SHP77 (cell line): ENCODE measurements at regions not wholly inside any gene's neighbourhood (a gene's known extent, or its start where the extent isn't known, plus 50 kb on each side); places are given as distances from the start of the nearest gene placed in this dataset.
A peak's percentile ranks its signal among the peaks of the same experiment; 100 is the strongest.
"Not testable (repeated sequence)": the region's sequence is repeated elsewhere in the genome, so short reads cannot be mapped to it uniquely, and the experiment has no call there.

Experiments used
- DNase-seq, 2 experiments: peaks; one replicate each; lab custom pipeline; 2025; lab: John Stamatoyannopoulos, UW

DNA sequence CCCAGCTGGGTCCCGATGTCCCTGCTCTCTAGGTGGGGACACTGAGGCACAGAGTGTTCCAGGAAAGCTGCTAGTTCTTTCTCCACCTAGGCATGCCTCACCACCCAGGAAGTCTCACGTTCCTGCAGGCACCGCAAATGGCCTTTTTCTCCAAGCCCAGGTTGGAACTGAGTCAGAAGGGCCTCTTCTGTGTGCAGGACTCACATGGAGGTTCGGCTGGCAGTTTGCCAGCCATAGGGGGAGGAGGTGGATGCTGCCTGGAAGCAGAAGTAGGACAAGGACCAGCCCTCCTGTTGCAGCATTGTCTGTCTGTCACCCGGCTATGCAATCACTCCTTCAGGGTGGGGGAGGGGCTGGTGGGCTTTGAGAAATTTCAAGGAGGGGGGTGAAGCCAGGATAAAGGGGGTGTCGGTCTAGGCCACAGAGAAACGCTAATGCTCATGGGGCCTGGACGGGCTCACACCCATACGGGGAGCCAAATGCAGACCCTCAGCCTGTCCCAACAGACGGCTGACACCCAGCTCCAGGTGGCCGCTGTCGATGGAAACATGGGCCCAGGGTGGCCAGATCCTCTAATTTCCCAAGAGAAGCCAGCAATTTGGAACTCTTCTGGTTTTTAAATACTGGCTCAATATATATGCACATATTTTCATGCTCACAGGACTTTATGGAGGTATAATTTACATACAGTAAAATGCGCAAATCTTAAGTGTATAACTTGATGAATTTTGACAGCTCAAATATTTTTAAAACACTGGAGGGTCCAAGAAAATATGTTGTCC, 120.5 kb downstream of the PHETA1 start:
- peak in 1 of 2 experiments; percentile 7 for DNase-seq

DNA sequence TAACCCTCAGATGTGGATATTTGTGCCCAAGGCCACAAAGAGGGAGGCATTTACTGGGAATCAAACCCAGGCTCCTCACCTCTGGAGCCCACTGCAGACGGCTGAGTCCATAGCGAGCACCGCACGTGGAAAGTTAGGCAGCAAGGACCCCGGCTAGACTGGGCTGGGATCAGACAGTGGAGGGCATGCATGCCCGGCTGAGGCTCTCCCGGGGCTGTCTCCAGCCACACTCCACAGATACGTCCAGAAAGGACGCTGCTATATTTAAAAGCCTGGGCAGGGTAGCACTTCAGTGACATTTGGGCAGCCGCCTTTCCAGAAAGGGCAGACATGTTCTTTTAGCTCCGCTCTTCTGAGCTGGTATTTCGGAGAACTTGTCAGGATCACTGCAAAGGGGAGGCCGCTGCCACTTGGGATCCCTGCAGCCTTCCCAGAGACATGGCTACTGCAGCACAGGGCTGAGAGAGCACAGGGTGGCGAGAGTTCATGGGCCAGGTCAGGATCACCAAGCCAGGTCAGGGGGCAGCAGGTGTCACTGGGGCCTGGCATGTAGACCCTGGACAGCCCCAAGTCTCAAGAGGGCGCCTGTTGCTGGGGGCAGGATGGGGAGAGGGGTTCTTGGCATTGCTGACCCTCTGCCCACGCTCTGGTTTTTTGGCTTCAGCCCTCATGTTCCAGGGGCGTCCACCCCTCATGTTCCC, 121.7 kb downstream of the PHETA1 start:
- DNase-seq, result no peak

DNA sequence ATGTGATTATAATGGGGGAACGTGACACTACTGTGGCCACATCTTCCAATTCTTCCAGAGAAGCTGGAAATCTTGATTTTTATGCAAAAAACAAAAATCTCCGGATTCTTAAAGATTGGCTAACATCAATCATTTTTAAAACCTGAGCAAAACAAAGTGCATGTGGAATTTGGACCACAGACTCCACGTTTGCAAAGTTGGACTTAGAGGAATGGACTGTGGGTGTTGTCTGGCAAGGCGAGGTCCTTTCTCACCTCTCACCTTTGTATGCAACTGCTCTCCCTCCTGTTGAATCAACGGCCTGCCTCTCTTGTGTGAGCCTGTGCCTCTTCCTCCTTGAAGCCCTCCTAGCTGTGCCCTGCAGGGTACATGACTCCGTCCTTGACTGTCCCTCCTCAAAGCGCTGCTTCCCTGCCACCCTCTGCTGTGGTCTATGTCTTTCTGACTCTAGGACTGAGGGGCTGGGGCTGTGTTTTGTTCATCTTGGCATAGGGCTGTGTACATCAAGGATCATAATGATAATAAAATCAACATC, 122.4 kb downstream of the PHETA1 start:
- DNase-seq, result no peak

DNA sequence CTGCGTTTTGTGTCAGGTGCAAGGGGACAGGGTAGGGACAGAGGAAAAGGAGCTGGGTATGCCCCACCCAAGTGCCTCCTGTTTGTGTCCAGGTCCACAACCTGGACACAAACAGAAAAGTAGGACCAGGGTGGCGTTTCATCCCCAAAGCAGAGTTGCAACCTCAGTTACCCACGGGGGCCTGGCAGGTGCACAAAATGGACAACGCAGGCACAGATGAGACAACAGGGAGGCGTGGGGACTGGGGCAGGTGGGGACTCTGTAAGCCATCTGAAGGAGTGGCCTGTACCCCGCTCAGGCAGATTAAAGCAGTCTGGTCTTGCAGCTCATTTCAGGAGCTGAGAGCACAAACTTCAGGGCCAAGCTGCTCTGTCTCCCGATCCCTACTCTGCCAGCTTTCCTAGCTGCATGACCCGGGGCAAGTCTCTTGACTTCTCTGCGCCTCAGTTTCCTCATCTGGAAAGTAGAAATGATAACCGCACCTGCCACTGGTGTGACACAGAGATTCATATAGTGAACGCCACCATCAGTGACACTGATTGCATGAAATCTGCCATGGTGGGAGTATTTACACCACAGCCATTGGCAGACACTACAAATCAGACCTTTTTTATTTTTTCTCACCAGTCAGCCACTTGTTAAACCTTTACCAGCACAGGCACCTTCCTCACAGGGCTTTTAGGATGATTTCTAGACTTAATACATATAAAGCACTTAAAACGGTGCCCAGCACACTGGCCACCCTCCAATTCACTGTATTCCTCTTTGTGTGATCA, 123.0 kb downstream of the PHETA1 start:
- DNase-seq, result no peak

DNA sequence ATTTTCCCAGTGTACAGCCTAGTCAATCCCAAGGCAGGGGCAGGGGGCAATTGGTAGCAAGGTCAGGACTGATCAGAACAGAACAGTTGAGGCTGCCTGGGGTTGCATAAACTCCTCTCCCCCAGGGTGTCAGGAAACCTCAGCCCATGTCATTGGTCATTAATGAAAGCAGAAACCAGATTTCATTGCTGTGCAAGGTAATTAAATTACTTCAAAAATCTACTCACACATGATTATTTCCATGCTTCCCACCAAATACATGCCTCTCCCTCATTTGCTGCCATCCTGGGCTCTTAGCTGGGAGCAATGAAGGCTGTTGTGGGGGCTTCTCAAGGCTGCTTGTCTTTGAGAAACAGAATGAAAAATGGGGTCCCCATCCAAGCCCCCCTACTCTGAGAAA, 124.2 kb downstream of the PHETA1 start:
- no peak for DNase-seq

DNA sequence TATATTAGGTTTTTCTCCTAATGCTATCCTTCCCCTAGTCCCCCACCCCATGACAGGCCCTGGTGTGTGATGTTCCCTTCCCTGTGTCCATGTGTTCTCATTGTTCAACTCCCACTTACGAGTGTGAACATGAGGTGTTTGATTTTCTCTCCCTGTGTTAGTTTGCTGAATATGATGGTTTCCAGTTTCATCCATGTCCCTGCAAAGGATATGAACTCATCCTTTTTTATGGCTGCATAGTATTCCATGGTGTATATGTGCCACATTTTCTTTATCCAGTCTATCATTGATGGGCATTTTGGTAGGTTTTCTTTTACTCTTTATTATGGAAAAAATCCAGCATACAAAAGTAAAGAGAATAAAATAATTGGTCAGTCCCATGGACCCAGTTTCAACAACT, 126.1 kb downstream of the PHETA1 start:
- not testable (repeated sequence) for DNase-seq

DNA sequence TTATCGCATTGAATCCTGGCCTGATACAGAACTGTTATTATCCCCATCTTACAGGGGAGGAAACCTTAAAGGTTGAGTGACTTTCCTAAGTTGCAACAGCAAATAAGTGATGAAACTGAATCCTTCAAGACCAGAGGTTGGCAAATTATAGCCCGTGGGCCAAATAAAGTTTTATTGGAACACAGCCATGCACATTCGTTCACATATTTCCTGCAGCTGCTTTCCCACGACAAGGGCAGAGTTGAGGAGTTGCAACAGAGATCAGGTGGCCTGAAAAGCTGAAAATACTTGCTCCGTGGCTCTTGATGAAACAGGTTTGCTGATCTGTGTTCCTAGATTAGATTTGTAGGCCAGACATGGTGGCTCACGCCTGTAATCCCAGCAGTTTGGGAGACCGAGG, 126.7 kb downstream of the PHETA1 start:
- DNase-seq, result no peak

DNA sequence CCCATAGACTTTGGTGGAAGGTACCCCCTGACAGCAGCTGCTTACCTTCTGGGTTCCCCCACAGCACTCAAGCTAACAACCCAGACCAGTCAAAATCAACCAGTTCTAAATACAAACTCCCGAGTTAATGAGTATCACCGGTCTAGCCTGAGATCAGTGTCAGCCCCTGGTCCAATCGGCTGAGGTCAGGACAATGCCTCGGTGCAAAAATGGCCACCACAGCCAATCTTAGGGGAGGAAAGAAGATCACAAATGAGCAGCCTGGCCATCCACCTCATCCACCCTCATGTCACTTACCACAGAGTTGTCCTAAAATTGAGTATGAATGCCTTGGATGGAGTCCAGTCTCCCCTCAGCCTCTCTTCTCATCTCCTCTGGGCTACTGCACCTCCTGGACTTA, 128.5 kb downstream of the PHETA1 start:
- DNase-seq, result no peak

DNA sequence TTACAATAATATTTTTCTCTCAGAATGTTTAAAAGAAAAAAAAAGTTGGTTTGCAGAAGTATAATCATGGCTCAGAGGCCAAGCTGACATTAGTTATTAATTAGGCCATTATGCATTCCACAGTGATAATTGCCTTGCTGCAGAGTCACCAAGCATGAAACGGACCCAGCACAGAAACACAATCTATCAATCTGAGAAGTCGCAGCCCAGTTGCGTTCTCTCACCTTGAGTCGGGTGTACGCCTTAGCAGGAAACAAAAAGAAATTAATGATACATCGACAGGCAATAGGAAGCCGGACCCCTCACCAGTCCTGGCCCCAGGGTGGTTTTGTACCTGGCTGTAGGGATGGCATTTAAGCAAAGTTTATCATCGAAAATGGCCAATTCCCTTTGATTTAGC, 129.7 kb downstream of the PHETA1 start:
- no peak for DNase-seq

DNA sequence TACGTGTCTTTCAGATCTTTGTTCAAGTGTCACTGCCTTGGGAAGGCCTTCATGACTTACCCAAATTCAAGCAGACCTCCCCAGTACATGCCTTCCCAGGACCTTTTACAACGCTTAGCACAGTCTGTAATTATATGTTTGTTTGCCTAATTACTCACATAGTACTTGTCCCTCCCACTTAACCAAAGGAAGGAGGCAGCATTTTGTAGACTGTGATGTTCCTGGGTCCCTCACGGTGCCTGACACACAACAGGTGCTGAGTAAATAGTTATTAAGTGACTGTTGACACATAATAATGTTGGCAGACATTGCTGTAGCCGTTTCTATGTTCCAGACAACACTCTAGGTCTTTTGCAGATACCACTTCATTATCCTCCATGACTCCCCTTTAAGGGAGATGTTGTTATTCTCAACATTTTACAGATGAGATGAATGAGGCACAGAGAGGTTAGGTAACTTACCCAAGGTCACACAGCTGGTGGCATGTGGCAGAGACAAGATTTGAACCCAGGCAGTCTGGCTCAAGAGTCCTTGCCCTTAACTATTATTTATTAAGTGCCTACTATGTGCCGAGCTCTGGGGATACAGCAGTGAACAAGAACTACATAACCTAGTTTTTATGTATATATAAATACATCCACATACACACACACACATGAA, 130.7 kb downstream of the PHETA1 start:
- DNase-seq, result no peak

DNA sequence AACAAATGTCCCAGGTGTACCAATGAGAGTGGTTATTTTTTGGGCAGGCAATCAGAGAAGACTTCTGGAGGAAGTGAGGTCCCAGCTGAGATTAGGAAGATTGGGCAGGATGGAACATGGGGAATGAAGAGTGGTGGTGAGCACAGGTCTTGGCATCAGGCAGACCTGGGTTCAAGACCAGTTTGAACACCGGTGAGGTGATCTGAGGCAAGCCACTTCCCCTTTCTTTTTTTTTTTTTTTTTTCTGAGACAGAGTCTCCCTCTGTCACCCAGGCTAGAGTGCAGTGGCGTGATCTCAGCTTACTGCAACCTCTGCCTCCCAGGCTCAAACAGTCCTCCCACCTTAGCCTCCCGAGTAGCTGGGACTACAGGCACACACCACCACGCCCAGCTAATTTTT, 134.4 kb downstream of the PHETA1 start:
- DNase-seq, result not testable (repeated sequence)

DNA sequence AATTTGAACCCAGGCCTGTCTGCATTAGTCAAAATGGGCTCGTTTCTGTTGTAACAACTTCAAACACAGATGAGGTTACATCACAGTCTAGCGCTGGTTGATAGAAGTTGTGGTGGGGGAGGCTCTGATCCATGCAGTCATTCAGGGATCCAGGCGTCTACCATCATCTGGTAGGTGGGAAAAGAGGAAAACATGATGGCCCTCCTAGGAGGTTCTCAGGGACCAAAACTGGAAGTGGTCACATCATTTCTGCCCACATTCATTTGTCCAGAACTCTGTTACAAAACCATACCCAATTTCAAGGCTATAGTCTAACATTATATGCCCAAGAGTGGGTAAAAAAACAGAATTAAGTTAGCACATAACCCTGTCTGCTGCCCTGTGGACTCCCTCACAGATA, 135.1 kb downstream of the PHETA1 start:
- DNase-seq, result no peak

DNA sequence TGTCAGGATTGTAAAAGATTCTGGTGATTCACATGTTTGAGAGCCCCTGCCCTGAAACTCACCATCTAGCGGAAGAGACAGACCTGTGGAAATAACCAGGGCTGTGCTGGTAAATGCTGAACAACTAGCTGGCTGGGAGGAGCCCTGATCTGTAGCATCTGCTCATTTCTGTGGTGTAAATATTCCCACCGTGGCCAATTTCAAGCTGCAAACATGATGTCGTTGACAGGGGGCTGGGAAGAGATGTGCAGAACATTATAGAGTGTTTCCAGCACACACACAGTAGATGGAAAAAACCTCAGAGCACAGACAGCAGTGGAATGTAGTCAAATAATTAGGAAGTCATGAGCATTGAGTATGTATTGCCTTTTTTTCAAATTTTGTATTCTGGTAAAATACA, 138.2 kb downstream of the PHETA1 start:
- DNase-seq, result no peak

DNA sequence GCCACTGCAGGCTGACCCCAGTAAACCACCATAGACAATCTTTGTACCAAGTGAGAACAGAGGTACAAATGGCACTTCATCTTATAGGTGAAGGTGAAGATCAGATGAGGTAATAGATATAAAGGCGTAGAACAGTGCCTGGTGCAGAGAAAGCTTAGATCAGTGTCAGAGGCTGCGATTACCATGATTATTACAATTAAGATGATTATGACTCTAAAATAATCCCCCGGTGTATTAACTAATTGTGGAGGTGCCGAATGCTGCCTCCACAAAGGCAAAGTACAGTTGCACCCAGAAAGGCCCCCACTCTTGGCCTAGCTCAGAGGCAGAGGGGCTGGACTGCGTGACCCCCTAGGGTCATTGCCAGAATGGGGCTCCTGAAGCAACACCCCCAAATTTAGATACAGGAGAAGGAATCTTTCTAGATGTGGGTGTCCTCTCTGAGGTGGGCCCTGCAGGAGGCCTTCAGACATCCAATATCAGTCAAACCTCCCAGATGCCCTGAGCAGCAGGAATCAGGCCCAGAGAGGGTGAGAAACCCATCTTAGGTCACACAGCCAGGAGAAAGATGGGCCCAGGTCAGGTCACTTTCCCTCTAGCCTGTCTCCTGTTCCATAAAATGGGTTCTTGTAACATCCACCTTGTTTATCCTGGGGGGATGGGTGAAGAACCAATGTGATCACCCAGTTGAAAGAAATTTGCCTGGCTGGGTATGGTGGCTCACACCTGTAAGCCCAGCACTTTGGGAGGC, 139.8 kb downstream of the PHETA1 start:
- DNase-seq, result no peak

DNA sequence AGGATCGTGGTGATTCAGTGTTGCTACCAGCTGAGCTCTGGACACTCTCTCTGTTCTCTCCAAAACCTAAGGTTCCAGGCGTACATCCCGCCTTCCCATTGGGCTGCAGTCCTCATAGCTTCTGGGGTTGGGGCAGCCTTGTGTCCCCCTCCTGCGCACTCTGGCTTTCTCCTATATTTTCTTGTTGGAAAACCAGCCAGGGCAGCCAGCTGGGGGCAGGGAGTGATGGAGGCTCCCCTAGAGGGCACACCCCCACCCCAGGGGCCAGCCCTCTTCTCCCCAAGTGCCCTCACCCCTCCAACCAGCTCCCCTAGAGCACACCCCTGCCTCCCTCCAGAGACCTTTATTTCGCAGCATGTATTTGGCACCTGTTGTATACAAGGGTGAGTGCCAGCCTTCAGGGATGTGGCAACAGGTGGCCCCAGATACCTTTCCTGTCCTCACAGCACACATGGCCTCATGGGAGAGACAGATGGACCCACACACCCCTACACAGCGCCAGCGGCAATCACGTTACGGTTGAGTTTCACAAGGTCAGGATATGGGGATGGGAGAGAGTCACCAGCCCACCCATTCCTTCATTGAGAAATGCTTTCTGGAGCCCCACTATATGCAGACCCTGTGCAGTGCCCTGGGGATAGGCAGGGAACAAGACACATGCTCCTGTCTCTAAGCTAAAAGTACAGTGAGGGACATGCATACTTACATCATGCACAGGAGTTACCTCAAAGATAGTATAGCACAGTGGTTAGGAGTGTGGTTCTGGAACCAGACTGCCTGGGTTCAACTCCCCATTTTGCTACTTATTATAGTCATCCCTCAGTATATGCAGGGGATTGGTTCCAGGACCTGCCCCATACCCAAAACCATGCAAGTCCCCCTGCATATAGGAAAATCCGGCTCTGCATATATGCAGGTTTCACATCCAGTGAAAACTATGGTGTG, 141.1 kb downstream of the PHETA1 start:
- DNase-seq, result no peak

DNA sequence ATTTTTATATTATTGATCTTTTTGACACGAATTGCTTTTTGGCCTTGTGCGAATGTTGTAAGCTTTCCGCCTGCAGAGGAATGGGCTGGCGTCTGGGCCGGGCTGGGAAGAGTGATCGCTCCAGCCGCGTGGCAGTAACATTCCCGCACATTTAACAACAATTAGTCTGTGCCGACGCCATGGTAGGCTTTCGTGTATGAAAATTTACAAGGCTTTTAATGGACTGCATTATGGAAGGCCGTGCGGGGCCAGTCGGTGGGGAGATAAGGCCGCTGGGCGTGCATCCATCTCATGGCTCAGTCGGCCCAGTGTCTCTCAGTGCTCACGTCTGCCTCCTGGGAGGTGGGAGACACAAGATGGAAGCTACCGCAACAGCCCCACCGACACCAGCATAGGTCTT, 142.2 kb downstream of the PHETA1 start:
- DNase-seq, result no peak

DNA sequence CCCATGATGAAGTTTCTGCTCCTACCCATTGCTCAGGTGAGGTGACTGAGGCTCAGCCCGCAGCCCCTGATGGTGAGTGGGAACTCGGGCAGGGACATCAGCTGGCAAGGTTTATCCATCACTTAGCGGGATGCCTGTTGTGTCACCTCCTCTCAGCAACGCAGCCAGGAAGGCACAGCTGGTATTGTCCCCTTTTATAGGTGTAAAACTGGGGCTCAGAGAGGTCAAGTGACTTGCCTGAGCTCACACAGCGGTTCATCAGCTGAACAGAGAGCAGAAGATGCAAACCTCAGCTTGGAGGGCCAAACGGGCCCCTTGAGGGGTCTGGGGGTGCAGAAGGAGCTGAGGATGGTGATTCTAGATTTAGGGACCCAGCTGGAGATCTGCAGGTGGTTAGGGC, 143.6 kb downstream of the PHETA1 start:
- no peak for DNase-seq

DNA sequence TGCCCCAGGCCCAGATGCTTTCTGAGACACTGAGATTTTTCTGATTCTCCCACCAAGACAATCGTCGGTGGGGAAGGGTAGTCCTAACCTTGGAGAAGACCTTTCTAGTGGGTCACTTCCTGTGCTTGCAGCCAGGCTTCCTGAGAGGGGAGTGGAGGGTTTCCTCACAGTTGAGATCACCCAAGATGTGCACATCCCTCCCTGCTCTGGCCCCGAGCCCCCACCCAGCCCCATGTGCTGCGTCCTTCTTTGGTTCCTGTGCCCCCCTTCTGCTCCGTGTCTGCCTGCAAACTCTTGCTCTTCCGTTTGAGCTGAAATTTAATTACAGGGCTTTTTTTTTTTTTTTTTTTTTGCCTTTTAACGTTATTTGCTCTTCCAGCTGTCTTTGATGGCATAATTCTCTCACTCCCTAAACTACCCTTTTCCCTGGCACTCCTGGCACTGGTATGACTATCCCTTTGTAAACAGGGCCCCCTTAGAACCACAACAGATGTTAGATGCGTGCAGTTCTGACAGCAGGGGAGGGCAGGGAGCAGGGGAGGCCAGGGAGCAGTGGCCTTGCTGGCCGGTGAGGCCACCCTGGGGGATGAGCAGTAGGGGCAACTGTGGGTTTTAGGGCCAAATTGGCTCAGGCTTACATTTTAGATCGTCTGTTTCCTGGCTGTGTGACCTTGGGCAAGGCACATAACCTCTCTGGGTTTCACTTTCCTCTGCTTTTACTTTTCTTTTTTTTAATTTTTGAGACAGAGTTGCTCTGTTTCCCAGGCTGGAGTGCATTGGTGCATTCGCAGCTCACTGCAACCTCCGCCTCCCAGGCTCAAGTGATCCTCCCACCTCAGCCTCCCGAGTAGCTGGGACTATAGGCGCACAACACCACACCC, 144.5 kb downstream of the PHETA1 start:
- DNase-seq, result no peak

DNA sequence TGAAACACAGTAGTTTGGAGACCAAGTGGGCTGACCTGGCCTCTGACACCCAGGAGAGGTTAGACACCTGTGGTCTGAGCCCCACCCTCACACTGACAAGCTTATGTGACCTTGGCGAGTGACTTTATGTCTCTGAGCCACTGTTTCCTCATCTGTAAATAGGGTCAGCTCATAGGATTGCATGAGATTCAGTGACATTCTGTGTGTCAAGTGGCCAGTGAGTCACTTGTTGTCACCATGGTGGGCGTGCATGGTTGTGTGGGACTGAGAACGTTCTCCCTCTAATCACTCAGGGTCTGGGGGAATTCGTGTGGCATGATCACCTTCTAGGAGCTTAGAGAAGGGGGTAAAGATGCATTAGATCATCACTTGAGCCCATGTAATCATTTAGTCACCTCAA, 146.4 kb downstream of the PHETA1 start:
- DNase-seq, result no peak
